Panc1 (cell line): ENCODE measurements at regions not wholly inside any gene's neighbourhood (a gene's known extent, or its start where the extent isn't known, plus 50 kb on each side); places are given as distances from the start of the nearest gene placed in this dataset.

Experiments used
- ATAC-seq: fragments of 200-7000 bp; cut with Tn5 transposase; 2 replicates; pipeline ENCODE4 v1.9.1; 2020; ENCODE audit warnings: mild to moderate bottlenecking, moderate library complexity
- BruUV-seq: library from RNA; stranded (reverse); fragments of 400-500 nt; replicated peaks from 2 replicates; lab custom pipeline; 2021; lab: Mats Ljungman, UMichigan
- CTCF ChIA-PET: fragments of 300-600 bp; sonication (Branson Sonifier 250); formaldehyde crosslinking; loops from one replicate; lab custom pipeline; 2022; ENCODE audit warnings: antibody characterized with exemption; lab: Charles Lee
- POLR2A ChIA-PET: fragments of 300-600 bp; sonication (Branson Sonifier 250); formaldehyde crosslinking; loops from one replicate; lab custom pipeline; 2022; ENCODE audit warnings: antibody characterized with exemption; lab: Charles Lee
- DNase-seq: peaks from one replicate; pipeline ENCODE4 v3.0.0-alpha.2; 2010; ENCODE audit warnings: low read depth, low spot score
- H3K27ac ChIP-seq: 2 replicates; pipeline ENCODE4 v1.5.1; 2011; ENCODE audit warnings: mild to moderate bottlenecking, low read length, inconsistent platforms
- H3K27me3 ChIP-seq: fragments of 200-500 bp; sonication (Bioruptor generic); 2 replicates; pipeline ENCODE4 v1.6.0; 2014; ENCODE audit warnings: low read length, inconsistent platforms; ENCODE audit not compliant: control insufficient read depth, insufficient read depth
- H3K36me3 ChIP-seq: fragments of 200-500 bp; sonication (Bioruptor generic); 2 replicates; pipeline ENCODE4 v1.5.1; 2014; ENCODE audit warnings: inconsistent platforms, mild to moderate bottlenecking, low read length, moderate library complexity; ENCODE audit not compliant: control insufficient read depth, insufficient read depth
- H3K4me1 ChIP-seq: 2 replicates; pipeline ENCODE4 v1.5.1; 2011; ENCODE audit warnings: inconsistent platforms, mild to moderate bottlenecking, low read length, moderate library complexity; ENCODE audit not compliant: control insufficient read depth, insufficient read depth
- H3K4me3 ChIP-seq, 2 experiments: 2 replicates each; pipeline ENCODE4 v1.5.1; 2011 to 2012; ENCODE audit warnings: low read depth in 2 of 2, low read length in 2 of 2, mild to moderate bottlenecking in 2 of 2, inconsistent platforms in 1 of 2, moderate library complexity in 1 of 2
- H3K9me3 ChIP-seq: fragments of 200-500 bp; sonication (Bioruptor generic); 2 replicates; pipeline ENCODE4 v1.5.1; 2014; ENCODE audit warnings: low read depth, mild to moderate bottlenecking, inconsistent platforms, low read length, moderate library complexity; ENCODE audit not compliant: control insufficient read depth, insufficient read depth
- CTCF ChIP-seq: fragments of 450-650 bp; IDR thresholded peaks from 2 replicates; pipeline ENCODE4 v1.5.1; 2017; ENCODE audit warnings: mild to moderate bottlenecking
- POLR2AphosphoS5 ChIP-seq: IDR thresholded peaks from 2 replicates; pipeline ENCODE4 v1.6.1; 2012; ENCODE audit warnings: mild to moderate bottlenecking, low read depth, low read length, moderate library complexity
- REST ChIP-seq, 2 experiments: IDR thresholded peaks; 2 replicates each; pipeline ENCODE4 v1.6.1; 2011 to 2012; ENCODE audit warnings: low read depth in 2 of 2, control low read depth in 1 of 2, low read length in 1 of 2, mild to moderate bottlenecking in 1 of 2, moderate library complexity in 1 of 2; ENCODE audit not compliant: insufficient read depth in 1 of 2
- SIN3A ChIP-seq: IDR thresholded peaks from 2 replicates; pipeline ENCODE4 v1.6.1; 2012; ENCODE audit warnings: low read depth, mild to moderate bottlenecking, low read length, moderate library complexity, borderline replicate concordance; ENCODE audit not compliant: insufficient read depth
- TCF7L2 ChIP-seq: IDR thresholded peaks from 2 replicates; pipeline ENCODE4 v1.6.1; 2011; ENCODE audit warnings: mild to moderate bottlenecking, low read depth, low read length, inconsistent platforms
- in situ Hi-C: cut with HindIII; loops from 2 replicates; pipeline ENCODE4 v1.10.0; 2016; ENCODE audit warnings: low sequenced_read_pairs, low pct_unique_long_range_greater_than_20kb
- intact Hi-C: fragments of 100-400 bp; cut with micrococcal nuclease; formaldehyde crosslinking; loops from one replicate; pipeline ENCODE4 v1.10.0; 2022; ENCODE audit not compliant: unreplicated experiment

DNA sequence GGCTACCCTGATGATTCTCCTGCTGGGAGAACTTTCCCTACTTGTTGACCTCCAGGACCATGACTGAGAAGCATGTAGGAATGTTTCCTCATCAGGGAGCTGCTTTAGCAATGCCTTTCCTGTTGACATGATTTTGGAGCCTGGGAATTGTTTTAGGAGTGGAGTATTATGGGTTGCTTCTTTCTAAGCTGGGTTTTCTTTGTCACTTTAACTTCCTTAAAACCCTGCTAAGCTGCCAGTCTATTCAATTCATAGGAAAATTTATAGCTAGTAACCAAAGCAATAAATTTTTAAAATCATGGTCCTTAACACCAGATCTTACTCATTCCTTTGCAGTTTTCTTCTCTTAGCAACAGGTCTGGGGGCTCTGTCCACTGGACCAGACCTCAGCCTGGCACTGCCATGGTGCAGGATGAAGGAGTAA, 125.6 kb upstream of the TACR1 start:
- no TSS peak for BruUV-seq
- no peak for ATAC-seq
- H3K27ac ChIP-seq, result no peak overlapping the region
- POLR2A ChIA-PET, result no interaction called here
- H3K4me1 ChIP-seq, result no peaks in the 10 kb centered on the region
- no peaks in the 10 kb centered on the region for H3K36me3 ChIP-seq
- H3K27me3 ChIP-seq, result no peaks in the 10 kb centered on the region
- in situ Hi-C loops (no loop called here), intact Hi-C loops (no loop called here)
- CTCF ChIA-PET, result no interaction called here
- TF ChIP-seq TCF7L2 (no peak), POLR2AphosphoS5 (no peak), SIN3A (no peak), REST (IDR thresholded peaks at IDR 0.05; ENCODE audit: insufficient read depth in 1 of 2, low read depth in 2 of 2, low read length in 1 of 2) (no peak), CTCF (no peak)
- no peak overlapping the region for H3K4me3 ChIP-seq
- no peak for DNase-seq
- no peaks in the 10 kb centered on the region for H3K9me3 ChIP-seq

- in situ Hi-C loops (no loop called here), intact Hi-C loops (no loop called here)
- BruUV-seq, result no TSS peak
- ChIA-PET POLR2A (no interaction called here), CTCF (no interaction called here)
- H3K27me3 ChIP-seq, result no peaks in the 10 kb centered on the region
- no peak overlapping the region for H3K27ac ChIP-seq
- no peaks in the 10 kb centered on the region for H3K36me3 ChIP-seq
- DNase-seq, result no peak
- no peak overlapping the region for H3K4me3 ChIP-seq
- H3K9me3 ChIP-seq, result no peaks in the 10 kb centered on the region
- no peak for ATAC-seq
- H3K4me1 ChIP-seq, result no peaks in the 10 kb centered on the region
- TF ChIP-seq TCF7L2 (no peak), REST (IDR thresholded peaks at IDR 0.05; ENCODE audit: insufficient read depth in 1 of 2, low read depth in 2 of 2, low read length in 1 of 2) (no peak), SIN3A (no peak)
These were observed 124.8 kb upstream of the TACR1 start for GRCh38 chr2:75324141-75324540.
